ENCODE measurements at regions not wholly inside any gene's neighbourhood (a gene's known extent, or its start where the extent isn't known, plus 50 kb on each side); places are given as distances from the start of the nearest gene placed in this dataset.

DNA sequence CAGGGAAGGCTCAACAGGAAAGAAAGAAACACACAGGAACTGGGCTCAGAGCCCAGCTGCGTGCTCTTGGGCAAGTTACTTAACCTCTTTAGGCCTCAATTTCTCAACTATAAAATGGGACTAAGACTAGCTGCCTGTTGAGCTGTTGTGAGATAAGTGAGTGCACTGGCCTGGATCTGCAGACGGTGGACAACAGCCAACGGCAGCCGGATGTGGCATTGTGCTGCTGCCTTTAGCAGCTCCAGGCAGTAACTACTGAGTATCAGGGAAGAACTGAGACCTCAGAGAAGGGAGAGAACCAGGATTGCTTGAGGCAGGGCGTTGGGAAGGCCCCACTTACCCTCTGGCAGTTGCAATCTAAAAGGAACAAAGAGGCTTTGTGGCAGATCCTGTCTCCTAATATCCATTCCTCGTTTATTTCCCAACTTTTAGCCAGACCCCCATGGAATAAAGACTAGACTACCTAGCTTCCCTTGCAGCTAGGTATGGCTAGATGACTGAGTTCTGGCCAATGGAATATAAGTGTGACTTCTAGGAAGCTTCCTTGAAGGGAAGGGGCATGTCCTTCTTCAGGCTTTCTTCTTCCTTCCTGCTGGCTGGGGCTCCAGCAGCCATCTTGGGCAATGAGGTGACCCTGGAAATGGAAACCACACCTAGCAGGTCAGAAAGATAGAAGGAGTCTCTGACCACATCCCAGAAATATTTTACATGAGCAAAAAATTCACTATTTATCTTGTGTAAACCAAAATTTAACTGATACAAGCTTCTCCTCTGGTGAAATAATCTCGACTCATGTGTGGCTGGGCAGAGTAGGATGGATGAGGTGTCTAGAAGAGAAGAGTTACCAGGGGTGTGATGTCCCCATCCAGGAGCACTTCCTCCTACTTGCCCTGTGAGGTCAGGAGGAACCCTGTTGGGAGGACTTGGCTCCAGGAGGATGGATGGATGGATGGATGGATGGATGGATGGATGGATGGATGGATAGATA is 67.6 kb downstream of the MRPL14 start:
- peak overlapping the region; percentile 99 to 100 (median 100) for H3K27ac Mint-ChIP-seq
- H3K4me3 ChIP-seq (replicated peaks in 1 of 3; ENCODE audit: low read depth in 2 of 3, low read length in 3 of 3): peak overlapping the region in 1 of 3 experiments; percentile 34
- WGBS (ENCODE audit: insufficient coverage): 68% methylated on average over 3 of the region's 7 CpGs

More for the DNA sequence above, 67.6 kb downstream of the MRPL14 start:
- no peak for TF ChIP-seq CTCF (IDR thresholded peaks at IDR 0.05)
- Histone ChIP-seq H3K9me3 (replicated peaks in 1 of 2; ENCODE audit: control insufficient read depth in 1 of 2, insufficient read depth in 1 of 2, low read length in 2 of 2) (no peaks in the 10 kb centered on the region), H3K36me3 (replicated peaks in 1 of 2; ENCODE audit: control insufficient read depth in 1 of 2, insufficient read depth in 2 of 2, low read length in 2 of 2) (no peaks in the 10 kb centered on the region), H2AFZ (ENCODE audit: insufficient read depth, low read depth, low read length, poor library complexity, severe bottlenecking) (no peak overlapping the region), H3K4me2 (replicated peaks; ENCODE audit: extremely low read depth, low read length, poor library complexity, severe bottlenecking) (peak overlapping the region; percentile 64), H3K4me1 (ENCODE audit: control insufficient read depth in 1 of 2, insufficient read depth in 2 of 2, low read length in 2 of 2) (peaks cover 66 to 79% of the 10 kb centered on the region in 2 donors), H3K27me3 (ENCODE audit: control insufficient read depth in 2 of 2, insufficient read depth in 2 of 2, low read length in 2 of 2) (no peaks in the 10 kb centered on the region), H3K79me2 (ENCODE audit: insufficient read depth, low read length) (no peaks in the 10 kb centered on the region), H4K20me1 (ENCODE audit: insufficient read depth, low read length) (no peaks in the 10 kb centered on the region), H3K9ac (ENCODE audit: insufficient read depth, low read length, poor library complexity, severe bottlenecking) (peak overlapping the region; percentile 92), H3K27ac (ENCODE audit: low read depth in 1 of 2, low read length in 2 of 2) (peak overlapping the region; percentile 99)
- intact Hi-C loops (cut with micrococcal nuclease): loop anchor here in 1 of 2 donors (2.0 to 5.0 kb wide), 3 partner anchors 13 to 83 kb away; no protein-coding TSS in a partner anchor
- Mint-ChIP-seq H3K27me3 (ENCODE audit: low read depth in 3 of 3) (peaks cover 0 to 7% (median 0%) of the 10 kb centered on the region in 3 donors), H3K36me3 (peaks cover 4 to 6% of the 10 kb centered on the region in 2 donors), H3K4me3 (peak overlapping the region; percentile 71 to 83), H3K9me3 (peaks cover 0 to 7% (median 0%) of the 10 kb centered on the region in 7 donors), H3K4me1 (peaks cover 75% of the 10 kb centered on the region)
- DNase-seq: peak; percentile 69 to 87 (median 80)

Data from CD14-positive monocyte (primary cell).